ENCODE measurements at regions not wholly inside any gene's neighbourhood (a gene's known extent, or its start where the extent isn't known, plus 50 kb on each side); places are given as distances from the start of the nearest gene placed in this dataset.

- H4K20me1 ChIP-seq (replicated peaks; ENCODE audit: control insufficient read depth, extremely low read depth, insufficient read depth, low read length): no peaks in the 10 kb centered on the region
- H3K9ac ChIP-seq (replicated peaks; ENCODE audit: extremely low read depth, insufficient read depth, low read length): no peak overlapping the region
- H3K36me3 ChIP-seq (ENCODE audit: control insufficient read depth in 2 of 2, extremely low read depth in 1 of 2, insufficient read depth in 2 of 2, low read length in 2 of 2): no peaks in the 10 kb centered on the region
- no peak overlapping the region for H3K4me3 ChIP-seq (replicated peaks in 1 of 3; ENCODE audit: insufficient read depth in 1 of 3, low read depth in 1 of 3, low read length in 3 of 3)
- no peak overlapping the region for H2AFZ ChIP-seq (ENCODE audit: low read depth, low read length)
- CTCF ChIA-PET: interaction anchor here (1.0 to 3.7 kb wide), 2 partner anchors 11 to 76 kb away, joined by 3 to 22 read pairs; no protein-coding TSS in a partner anchor
- no peaks in the 10 kb centered on the region for H3K9me1 ChIP-seq (replicated peaks; ENCODE audit: control insufficient read depth, extremely low read depth, insufficient read depth, low read length)
- POLR2A ChIA-PET: no interaction called here
- no peaks in the 10 kb centered on the region for H3K4me1 ChIP-seq (ENCODE audit: control insufficient read depth, extremely low read depth, insufficient read depth, low read length)
- no peaks in the 10 kb centered on the region for H3K9me3 ChIP-seq (replicated peaks; ENCODE audit: control insufficient read depth, insufficient read depth, low read length)
- no TSS peak for BruUV-seq (replicated peaks)
- H3K27ac ChIP-seq (ENCODE audit: insufficient read depth, low read depth, low read length): no peak overlapping the region
- FAIRE-seq (no peak), DNase-seq (ENCODE audit: low read depth, low spot score) (no peak)
- TF ChIP-seq, protein P1, sequence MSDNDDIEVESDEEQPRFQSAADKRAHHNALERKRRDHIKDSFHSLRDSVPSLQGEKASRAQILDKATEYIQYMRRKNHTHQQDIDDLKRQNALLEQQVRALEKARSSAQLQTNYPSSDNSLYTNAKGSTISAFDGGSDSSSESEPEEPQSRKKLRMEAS (IDR thresholded peaks at IDR 0.05; ENCODE audit: insufficient read depth, insufficient read length): no peak
- TF ChIP-seq, protein P2, sequence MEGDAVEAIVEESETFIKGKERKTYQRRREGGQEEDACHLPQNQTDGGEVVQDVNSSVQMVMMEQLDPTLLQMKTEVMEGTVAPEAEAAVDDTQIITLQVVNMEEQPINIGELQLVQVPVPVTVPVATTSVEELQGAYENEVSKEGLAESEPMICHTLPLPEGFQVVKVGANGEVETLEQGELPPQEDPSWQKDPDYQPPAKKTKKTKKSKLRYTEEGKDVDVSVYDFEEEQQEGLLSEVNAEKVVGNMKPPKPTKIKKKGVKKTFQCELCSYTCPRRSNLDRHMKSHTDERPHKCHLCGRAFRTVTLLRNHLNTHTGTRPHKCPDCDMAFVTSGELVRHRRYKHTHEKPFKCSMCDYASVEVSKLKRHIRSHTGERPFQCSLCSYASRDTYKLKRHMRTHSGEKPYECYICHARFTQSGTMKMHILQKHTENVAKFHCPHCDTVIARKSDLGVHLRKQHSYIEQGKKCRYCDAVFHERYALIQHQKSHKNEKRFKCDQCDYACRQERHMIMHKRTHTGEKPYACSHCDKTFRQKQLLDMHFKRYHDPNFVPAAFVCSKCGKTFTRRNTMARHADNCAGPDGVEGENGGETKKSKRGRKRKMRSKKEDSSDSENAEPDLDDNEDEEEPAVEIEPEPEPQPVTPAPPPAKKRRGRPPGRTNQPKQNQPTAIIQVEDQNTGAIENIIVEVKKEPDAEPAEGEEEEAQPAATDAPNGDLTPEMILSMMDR (IDR thresholded peaks at IDR 0.05; ENCODE audit: extremely low read depth in 1 of 2, insufficient read depth in 1 of 2, low read depth in 1 of 2, low read length in 2 of 2): no peak
- TF ChIP-seq MYC (IDR thresholded peaks at IDR 0.05; ENCODE audit: low read depth, low read length) (no peak), JUN (IDR thresholded peaks at IDR 0.05; ENCODE audit: borderline replicate concordance, insufficient read depth, insufficient read length, low read depth) (no peak), FOS (IDR thresholded peaks at IDR 0.05; ENCODE audit: borderline replicate concordance, insufficient read depth, low read length) (no peak), POLR2A (IDR thresholded peaks at IDR 0.05; ENCODE audit: low read depth, low read length) (no peak), GATA2 (IDR thresholded peaks at IDR 0.05; ENCODE audit: insufficient read depth, insufficient read length, low read depth, low read length) (no peak), POLR2AphosphoS5 (IDR thresholded peaks at IDR 0.05; ENCODE audit: insufficient read depth, low read depth, low read length) (no peak), EZH2 (IDR thresholded peaks at IDR 0.05; ENCODE audit: borderline replicate concordance, low read depth, low read length, severe bottlenecking) (no peak)
- H3K27me3 ChIP-seq (ENCODE audit: control insufficient read depth in 2 of 2, insufficient read depth in 2 of 2, low read length in 2 of 2): no peaks in the 10 kb centered on the region
- H3K4me2 ChIP-seq (ENCODE audit: insufficient read depth, low read length): no peak overlapping the region
- H3K79me2 ChIP-seq (ENCODE audit: control insufficient read depth, insufficient read depth, low read length): no peaks in the 10 kb centered on the region
- dilution Hi-C loops (cut with MboI; ENCODE audit: extremely low pct_ligation_motif_present, low sequenced_read_pairs): no loop called here
- intact Hi-C loops (cut with micrococcal nuclease): no loop called here
Observed at GRCh38 chr4:112751447-112751846, 114.5 kb downstream of the LARP7 start.
